BJ (cell line): ENCODE measurements at regions not wholly inside any gene's neighbourhood (a gene's known extent, or its start where the extent isn't known, plus 50 kb on each side); places are given as distances from the start of the nearest gene placed in this dataset.

Experiments used
- CTCF ChIA-PET: fragments of 350-600 bp; formaldehyde crosslinking; extraction: SDS; loops from one replicate; lab custom pipeline; 2021; ENCODE audit warnings: antibody characterized with exemption, inconsistent platforms; lab: Yijun Ruan, JAX
- POLR2A ChIA-PET: fragments of 300-600 bp; sonication (Branson Sonifier 250); formaldehyde crosslinking; extraction: SDS; loops from one replicate; lab custom pipeline; 2021; ENCODE audit warnings: antibody characterized with exemption; lab: Charles Lee
- DNase-seq: peaks from one replicate; pipeline ENCODE4 v3.0.0-alpha.2; 2011; ENCODE audit warnings: low read depth
- H3K27me3 ChIP-seq: 2 replicates; pipeline ENCODE4 v1.6.0; 2011; ENCODE audit warnings: low read length; ENCODE audit not compliant: control insufficient read depth, insufficient read depth
- H3K36me3 ChIP-seq: 2 replicates; pipeline ENCODE4 v1.5.1; 2011; ENCODE audit warnings: low read length; ENCODE audit not compliant: control insufficient read depth, insufficient read depth
- H3K4me3 ChIP-seq: 2 replicates; pipeline ENCODE4 v1.5.1; 2011; ENCODE audit warnings: low read depth, mild to moderate bottlenecking, control low read depth, low read length
- CTCF ChIP-seq: IDR thresholded peaks from 2 replicates; pipeline ENCODE4 v1.5.1; 2011; ENCODE audit warnings: low read depth, mild to moderate bottlenecking, control low read depth, inconsistent platforms, low read length, moderate library complexity; ENCODE audit not compliant: insufficient read depth

GRCh38 chr13:95441326-95441725 lies 111.2 kb upstream of the CLDN10 start:
- H3K36me3 ChIP-seq, result no peaks in the 10 kb centered on the region
- no peak overlapping the region for H3K4me3 ChIP-seq
- TF ChIP-seq CTCF, result no peak
- no peak for DNase-seq
- ChIA-PET CTCF (interaction anchor here (1.7 kb wide), 1 partner anchor 252 kb away, joined by 5 read pairs; no protein-coding TSS in a partner anchor), POLR2A (no interaction called here)
- peaks cover 6% of the 10 kb centered on the region; the same call in 1 of the 2 replicates for H3K27me3 ChIP-seq

DNA sequence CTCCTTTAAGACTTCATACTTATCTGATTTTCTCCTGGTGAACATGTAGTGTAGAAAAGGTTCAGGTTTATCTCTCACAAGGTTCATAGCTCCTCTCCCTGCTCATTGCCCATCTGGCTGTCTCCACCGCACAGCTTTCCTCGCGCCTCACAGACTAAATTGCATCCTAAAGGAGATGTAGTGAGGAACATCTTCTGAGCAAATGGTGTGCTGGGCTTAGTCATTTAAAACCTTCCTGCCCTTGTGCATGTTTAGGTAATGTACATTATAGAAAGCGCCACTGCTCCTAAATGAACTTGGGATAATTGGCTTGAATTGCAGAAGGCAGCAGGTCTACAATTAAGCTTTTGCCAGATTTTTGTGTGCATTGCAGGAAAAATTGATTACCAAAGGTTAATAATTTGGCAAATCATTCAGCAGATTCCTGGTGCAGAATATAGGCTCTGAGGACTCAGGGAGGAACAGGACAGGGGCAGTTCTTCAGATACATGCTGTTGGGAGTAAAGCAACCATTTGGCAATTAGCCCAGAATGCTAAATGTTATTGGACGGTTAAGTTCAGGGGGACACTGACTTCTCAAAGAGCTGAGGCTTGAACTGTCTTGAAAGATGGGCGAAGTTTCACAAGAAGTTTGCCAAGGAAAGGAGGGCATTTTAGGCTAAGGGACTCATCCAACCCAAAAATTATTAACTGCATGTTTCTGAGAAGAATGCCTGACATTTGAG lies 108.4 kb upstream of the CLDN10 start:
- TF ChIP-seq CTCF, result no peak
- H3K36me3 ChIP-seq, result no peaks in the 10 kb centered on the region
- DNase-seq, result no peak
- POLR2A ChIA-PET, result no interaction called here
- H3K27me3 ChIP-seq, result peaks cover 6% of the 10 kb centered on the region; the same call in 1 of the 2 replicates
- H3K4me3 ChIP-seq, result no peak overlapping the region
- CTCF ChIA-PET, result no interaction called here

GRCh38 chr13:95445131-95445530 lies 107.4 kb upstream of the CLDN10 start:
- no peaks in the 10 kb centered on the region for H3K36me3 ChIP-seq
- no peak for TF ChIP-seq CTCF
- CTCF ChIA-PET, result interaction anchor here (0.9 kb wide), 1 partner anchor 33 kb away, joined by 4 read pairs; no protein-coding TSS in a partner anchor
- peaks cover 6% of the 10 kb centered on the region; the same call in 1 of the 2 replicates for H3K27me3 ChIP-seq
- POLR2A ChIA-PET, result no interaction called here
- H3K4me3 ChIP-seq, result no peak overlapping the region
- no peak for DNase-seq

DNA sequence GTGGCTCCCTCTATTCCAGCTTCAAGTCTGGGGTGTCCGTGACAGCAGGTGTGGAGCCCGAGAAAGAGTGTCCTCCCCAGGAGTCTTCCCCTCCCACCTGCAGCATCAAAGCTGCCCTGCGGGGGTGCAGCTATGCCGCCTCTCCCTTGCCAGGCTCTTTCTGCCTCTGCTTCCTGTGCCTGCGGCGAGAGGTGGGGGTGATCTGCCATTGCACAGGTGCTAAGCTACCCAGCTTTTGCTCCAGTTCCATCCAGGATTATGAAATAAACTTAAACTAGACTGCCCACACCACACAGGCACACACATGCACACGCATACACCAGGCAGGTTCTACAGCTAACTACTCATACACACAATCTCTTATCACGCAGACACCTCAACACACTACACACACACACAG lies 104.7 kb upstream of the CLDN10 start:
- POLR2A ChIA-PET, result no interaction called here
- CTCF ChIA-PET, result no interaction called here
- no peak for TF ChIP-seq CTCF

GRCh38 chr13:95451656-95452055 lies 100.9 kb upstream of the CLDN10 start:
- no peak for TF ChIP-seq CTCF
- ChIA-PET POLR2A (no interaction called here), CTCF (interaction anchor here (1.1 kb wide), 1 partner anchor 46 kb away, joined by 3 read pairs; no protein-coding TSS in a partner anchor)
- Histone ChIP-seq H3K36me3 (no peaks in the 10 kb centered on the region), H3K4me3 (no peak overlapping the region), H3K27me3 (0 out of 2 replicates have a peak, but pooled peaks cover 3% of the 10 kb centered on the region)
- DNase-seq, result no peak

More for the DNA sequence above, 104.7 kb upstream of the CLDN10 start:
- Histone ChIP-seq H3K27me3 (0 out of 2 replicates have a peak, but pooled peaks cover 5% of the 10 kb centered on the region), H3K4me3 (no peak overlapping the region), H3K36me3 (no peaks in the 10 kb centered on the region)
- DNase-seq, result no peak
